ENCODE measurements at regions not wholly inside any gene's neighbourhood (a gene's known extent, or its start where the extent isn't known, plus 50 kb on each side); places are given as distances from the start of the nearest gene placed in this dataset.
"Not testable (repeated sequence)": the region's sequence is repeated elsewhere in the genome, so short reads cannot be mapped to it uniquely, and the experiment has no call there.

- H2AFZ ChIP-seq (ENCODE audit: low read length); H3K9ac ChIP-seq (ENCODE audit: low read length); H3K36me3 ChIP-seq (ENCODE audit: insufficient read depth, low read length): not testable (repeated sequence)
Measured at GRCh38 chr1:121582898-121583297, 398.1 kb downstream of the SRGAP2C start.

GRCh38 chr1:121586369-121587229 is 401.8 kb downstream of the SRGAP2C start:
- Histone ChIP-seq H3K27ac (ENCODE audit: low read depth, low read length, poor library complexity, severe bottlenecking) (no peak overlapping the region), H2AFZ (ENCODE audit: low read length) (no peak overlapping the region), H3K27me3 (ENCODE audit: insufficient read depth, low read length) (no peaks in the 10 kb centered on the region), H3K4me2 (ENCODE audit: low read length) (no peak overlapping the region), H3K4me3 (ENCODE audit: low read depth, low read length, poor library complexity, severe bottlenecking) (no peak overlapping the region), H3K79me2 (ENCODE audit: insufficient read depth, low read length) (no peaks in the 10 kb centered on the region), H3K9me2 (ENCODE audit: low read depth, low read length) (no peaks in the 10 kb centered on the region), H4K20me1 (ENCODE audit: insufficient read depth, low read length) (no peaks in the 10 kb centered on the region), H3K9me3 (ENCODE audit: low read length) (no peaks in the 10 kb centered on the region), H3K9ac (ENCODE audit: low read length) (no peak overlapping the region), H3K36me3 (ENCODE audit: insufficient read depth, low read length) (peaks cover 5% of the 10 kb centered on the region), H3F3A (ENCODE audit: insufficient read depth, low read length) (no peaks in the 10 kb centered on the region), H3K4me1 (ENCODE audit: insufficient read depth, low read length, severe bottlenecking) (no peaks in the 10 kb centered on the region)
- TF ChIP-seq CTCF (IDR thresholded peaks at IDR 0.05; ENCODE audit: low read length) (no peak), EZH2 (IDR thresholded peaks at IDR 0.05; ENCODE audit: borderline replicate concordance, low read length) (no peak)

More at GRCh38 chr1:121582898-121583297, 398.1 kb downstream of the SRGAP2C start:
- not testable (repeated sequence) for H3K79me2 ChIP-seq (ENCODE audit: insufficient read depth, low read length); H3K27me3 ChIP-seq (ENCODE audit: insufficient read depth, low read length); H3K27ac ChIP-seq (ENCODE audit: low read depth, low read length, poor library complexity, severe bottlenecking); H3K9me3 ChIP-seq (ENCODE audit: low read length); H4K20me1 ChIP-seq (ENCODE audit: insufficient read depth, low read length); H3F3A ChIP-seq (ENCODE audit: insufficient read depth, low read length); H3K9me2 ChIP-seq (ENCODE audit: low read depth, low read length); H3K4me1 ChIP-seq (ENCODE audit: insufficient read depth, low read length, severe bottlenecking); H3K4me2 ChIP-seq (ENCODE audit: low read length); H3K4me3 ChIP-seq (ENCODE audit: low read depth, low read length, poor library complexity, severe bottlenecking)

GRCh38 chr1:121587230-121587569 is 402.4 kb downstream of the SRGAP2C start:
- H3F3A ChIP-seq (ENCODE audit: insufficient read depth, low read length) = no peaks in the 10 kb centered on the region
- no peaks in the 10 kb centered on the region for H3K9me2 ChIP-seq (ENCODE audit: low read depth, low read length)
- H3K9ac ChIP-seq (ENCODE audit: low read length) = no peak overlapping the region
- H3K27me3 ChIP-seq (ENCODE audit: insufficient read depth, low read length) = no peaks in the 10 kb centered on the region
- TF ChIP-seq CTCF (IDR thresholded peaks at IDR 0.05; ENCODE audit: low read length) (no peak), EZH2 (IDR thresholded peaks at IDR 0.05; ENCODE audit: borderline replicate concordance, low read length) (no peak)
- no peak overlapping the region for H2AFZ ChIP-seq (ENCODE audit: low read length)
- H3K4me1 ChIP-seq (ENCODE audit: insufficient read depth, low read length, severe bottlenecking) = no peaks in the 10 kb centered on the region
- H3K4me3 ChIP-seq (ENCODE audit: low read depth, low read length, poor library complexity, severe bottlenecking) = no peak overlapping the region
- no peak overlapping the region for H3K27ac ChIP-seq (ENCODE audit: low read depth, low read length, poor library complexity, severe bottlenecking)
- no peaks in the 10 kb centered on the region for H3K79me2 ChIP-seq (ENCODE audit: insufficient read depth, low read length)
- no peaks in the 10 kb centered on the region for H3K9me3 ChIP-seq (ENCODE audit: low read length)
- peaks cover 5% of the 10 kb centered on the region for H3K36me3 ChIP-seq (ENCODE audit: insufficient read depth, low read length)
- no peak overlapping the region for H3K4me2 ChIP-seq (ENCODE audit: low read length)
- H4K20me1 ChIP-seq (ENCODE audit: insufficient read depth, low read length) = no peaks in the 10 kb centered on the region

GRCh38 chr1:121587777-121588176 is 403.0 kb downstream of the SRGAP2C start:
- TF ChIP-seq CTCF (IDR thresholded peaks at IDR 0.05; ENCODE audit: low read length) (no peak), EZH2 (IDR thresholded peaks at IDR 0.05; ENCODE audit: borderline replicate concordance, low read length) (no peak)
- Histone ChIP-seq H3K4me1 (ENCODE audit: insufficient read depth, low read length, severe bottlenecking) (no peaks in the 10 kb centered on the region), H3K27ac (ENCODE audit: low read depth, low read length, poor library complexity, severe bottlenecking) (no peak overlapping the region), H3K9ac (ENCODE audit: low read length) (no peak overlapping the region), H3K4me2 (ENCODE audit: low read length) (no peak overlapping the region), H3K79me2 (ENCODE audit: insufficient read depth, low read length) (no peaks in the 10 kb centered on the region), H4K20me1 (ENCODE audit: insufficient read depth, low read length) (no peaks in the 10 kb centered on the region), H3K36me3 (ENCODE audit: insufficient read depth, low read length) (peaks cover 5% of the 10 kb centered on the region), H3K4me3 (ENCODE audit: low read depth, low read length, poor library complexity, severe bottlenecking) (no peak overlapping the region), H2AFZ (ENCODE audit: low read length) (no peak overlapping the region), H3K9me2 (ENCODE audit: low read depth, low read length) (no peaks in the 10 kb centered on the region), H3K9me3 (ENCODE audit: low read length) (no peaks in the 10 kb centered on the region), H3K27me3 (ENCODE audit: insufficient read depth, low read length) (no peaks in the 10 kb centered on the region), H3F3A (ENCODE audit: insufficient read depth, low read length) (no peaks in the 10 kb centered on the region)

Measured in OCI-LY1 (cell line).